Gastroesophageal sphincter (tissue), 3 donors: ENCODE measurements at regions not wholly inside any gene's neighbourhood (a gene's known extent, or its start where the extent isn't known, plus 50 kb on each side); places are given as distances from the start of the nearest gene placed in this dataset.

Experiments used
- CTCF ChIP-seq, 4 experiments: fragments of 200-600 bp in 2 of 4; fragments of 450-650 bp in 2 of 4; sonication (generic) in 1 of 4; IDR thresholded peaks; one replicate each; pipeline ENCODE4 v1.5.1; 2017 to 2019; ENCODE audit warnings: antibody characterized with exemption in 4 of 4, mild to moderate bottlenecking in 2 of 4, moderate library complexity in 2 of 4
- EP300 ChIP-seq: sonication (generic); formaldehyde crosslinking; IDR thresholded peaks from one replicate; pipeline ENCODE4 v1.6.1; 2017; ENCODE audit warnings: antibody characterized with exemption, mild to moderate bottlenecking
- POLR2AphosphoS5 ChIP-seq: sonication (generic); formaldehyde crosslinking; IDR thresholded peaks from one replicate; pipeline ENCODE4 v1.6.1; 2017; ENCODE audit warnings: antibody characterized with exemption

- TF ChIP-seq CTCF (IDR thresholded peaks at IDR 0.05) (no peak), EP300 (no peak), POLR2AphosphoS5 (no peak)
Measured at GRCh38 chr3:191065181-191065805, 133.7 kb upstream of the OSTN start.
